AG04449 (cell line): ENCODE measurements at regions not wholly inside any gene's neighbourhood (a gene's known extent, or its start where the extent isn't known, plus 50 kb on each side); places are given as distances from the start of the nearest gene placed in this dataset.

Experiments
- CTCF ChIA-PET: fragments of 350-600 bp; formaldehyde crosslinking; extraction: SDS; loops from one replicate; lab custom pipeline; 2021; ENCODE audit warnings: antibody characterized with exemption; lab: Yijun Ruan, JAX
- POLR2A ChIA-PET: fragments of 400-600, 350-600 bp; formaldehyde crosslinking; extraction: SDS; loops from one replicate; lab custom pipeline; 2020; ENCODE audit warnings: antibody characterized with exemption, inconsistent platforms; lab: Yijun Ruan, JAX
- DNase-seq: peaks from one replicate; pipeline ENCODE4 v3.0.0-alpha.2; 2010; ENCODE audit warnings: low read depth, low spot score
- H3K4me3 ChIP-seq: 2 replicates; pipeline ENCODE4 v1.5.1; 2011; ENCODE audit warnings: low read depth, mild to moderate bottlenecking, control low read depth, low read length
- CTCF ChIP-seq: IDR thresholded peaks from one replicate; pipeline ENCODE4 v1.5.1; 2011; ENCODE audit warnings: mild to moderate bottlenecking, moderate library complexity, low read length, control low read depth, inconsistent platforms; ENCODE audit not compliant: insufficient read depth; ENCODE audit errors: missing control alignments

- DNase-seq = no peak
- TF ChIP-seq CTCF = no peak
- ChIA-PET POLR2A (no interaction called here), CTCF (no interaction called here)
- no peak overlapping the region for H3K4me3 ChIP-seq
Observed at GRCh38 chr4:58679051-58679450, 1568.9 kb upstream of the IGFBP7 start.

- ChIA-PET POLR2A (no interaction called here), CTCF (no interaction called here)
- TF ChIP-seq CTCF = no peak
- no peak overlapping the region for H3K4me3 ChIP-seq
- DNase-seq = no peak
Observed at GRCh38 chr4:58669783-58670182, 1559.6 kb upstream of the IGFBP7 start.

- no peak for TF ChIP-seq CTCF
- ChIA-PET POLR2A (no interaction called here), CTCF (no interaction called here)
- no peak for DNase-seq
- H3K4me3 ChIP-seq = no peak overlapping the region
Observed at GRCh38 chr4:58665649-58666048, 1555.5 kb upstream of the IGFBP7 start.

GRCh38 chr4:58658701-58659100 lies 1548.5 kb upstream of the IGFBP7 start:
- no peak for TF ChIP-seq CTCF
- POLR2A ChIA-PET = no interaction called here

GRCh38 chr4:58653251-58653650 lies 1543.1 kb upstream of the IGFBP7 start:
- no peak overlapping the region for H3K4me3 ChIP-seq
- ChIA-PET POLR2A (no interaction called here), CTCF (no interaction called here)
- no peak for TF ChIP-seq CTCF
- DNase-seq = no peak

More at GRCh38 chr4:58658701-58659100, 1548.5 kb upstream of the IGFBP7 start:
- CTCF ChIA-PET = no interaction called here
- no peak overlapping the region for H3K4me3 ChIP-seq
- no peak for DNase-seq

GRCh38 chr4:58649226-58649625 lies 1539.0 kb upstream of the IGFBP7 start:
- ChIA-PET CTCF (no interaction called here), POLR2A (no interaction called here)
- no peak for TF ChIP-seq CTCF
- no peak for DNase-seq
- no peak overlapping the region for H3K4me3 ChIP-seq
